GM21528 (cell line): ENCODE measurements at regions not wholly inside any gene's neighbourhood (a gene's known extent, or its start where the extent isn't known, plus 50 kb on each side); places are given as distances from the start of the nearest gene placed in this dataset.

Experiments
- ATAC-seq: cut with Tn5 transposase; IDR thresholded peaks from one replicate; pipeline ENCODE4 v1.9.1; 2021; ENCODE audit warnings: mild to moderate bottlenecking, moderate library complexity; ENCODE audit not compliant: unreplicated experiment, low FRiP score

DNA sequence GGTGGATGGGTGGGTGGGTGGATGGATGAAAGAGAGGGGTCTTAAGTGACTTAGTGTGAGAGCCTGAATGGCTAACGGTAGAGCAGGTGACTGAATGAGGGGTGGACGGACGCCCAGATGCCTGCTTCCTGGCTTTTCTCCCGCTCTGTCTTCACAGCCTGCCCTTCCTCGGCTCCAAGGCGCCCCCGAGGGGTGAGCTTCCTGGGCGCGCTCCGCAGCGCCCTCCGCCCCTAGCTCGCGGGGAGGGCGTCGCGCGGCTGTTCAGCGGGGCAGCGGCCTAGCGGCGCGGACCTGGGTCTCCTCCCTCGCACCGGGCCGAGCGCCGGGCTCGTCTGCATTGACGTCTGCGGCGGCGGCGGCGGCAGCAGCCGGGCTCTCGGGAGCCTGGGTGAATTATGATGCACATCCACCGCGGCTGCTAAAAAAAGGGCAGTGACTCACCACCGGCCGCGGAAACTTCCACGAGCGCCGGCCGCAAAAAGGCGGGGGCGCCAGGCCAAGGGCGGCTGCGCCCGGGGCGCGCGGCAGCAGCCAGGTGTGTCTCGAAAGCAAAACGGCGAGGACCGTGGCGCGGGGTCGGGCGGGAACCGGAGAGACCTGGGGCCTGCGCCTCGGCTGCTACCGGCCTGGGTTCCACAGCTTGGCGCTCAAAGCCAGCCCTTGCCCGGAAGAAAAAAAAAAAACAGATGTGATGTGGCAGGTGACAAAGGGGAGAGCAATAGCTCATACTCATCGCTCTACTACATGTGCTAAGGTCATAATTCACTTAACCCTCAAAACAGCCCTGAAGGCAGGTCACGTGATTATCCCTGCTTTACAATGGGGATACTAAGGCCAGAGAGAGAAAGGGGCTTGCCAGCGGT, 143.0 kb upstream of the ADRA1B start:
- ATAC-seq, result peak; percentile 93

GRCh38 chr5:159774476-159775031, 141.7 kb upstream of the ADRA1B start:
- no peak for ATAC-seq

DNA sequence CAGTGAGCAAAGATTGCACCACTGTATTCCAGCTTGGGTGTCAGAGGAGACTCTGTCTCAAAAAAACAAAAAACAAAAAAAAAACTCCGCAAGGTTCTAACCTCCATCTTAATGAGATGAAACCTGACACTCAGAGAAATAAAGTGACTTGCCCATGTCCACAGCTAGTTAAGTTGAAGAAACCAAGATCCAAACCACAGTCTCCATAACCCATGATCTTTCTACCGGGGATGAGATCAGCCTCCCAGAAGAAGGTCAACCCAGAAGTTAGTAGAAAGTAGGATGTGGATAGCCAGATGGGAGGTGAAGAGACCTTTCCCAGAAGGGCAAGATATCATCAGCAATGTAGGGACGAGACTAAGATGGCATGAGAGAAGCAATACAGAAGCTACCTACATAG, 140.4 kb upstream of the ADRA1B start:
- ATAC-seq, result no peak

DNA sequence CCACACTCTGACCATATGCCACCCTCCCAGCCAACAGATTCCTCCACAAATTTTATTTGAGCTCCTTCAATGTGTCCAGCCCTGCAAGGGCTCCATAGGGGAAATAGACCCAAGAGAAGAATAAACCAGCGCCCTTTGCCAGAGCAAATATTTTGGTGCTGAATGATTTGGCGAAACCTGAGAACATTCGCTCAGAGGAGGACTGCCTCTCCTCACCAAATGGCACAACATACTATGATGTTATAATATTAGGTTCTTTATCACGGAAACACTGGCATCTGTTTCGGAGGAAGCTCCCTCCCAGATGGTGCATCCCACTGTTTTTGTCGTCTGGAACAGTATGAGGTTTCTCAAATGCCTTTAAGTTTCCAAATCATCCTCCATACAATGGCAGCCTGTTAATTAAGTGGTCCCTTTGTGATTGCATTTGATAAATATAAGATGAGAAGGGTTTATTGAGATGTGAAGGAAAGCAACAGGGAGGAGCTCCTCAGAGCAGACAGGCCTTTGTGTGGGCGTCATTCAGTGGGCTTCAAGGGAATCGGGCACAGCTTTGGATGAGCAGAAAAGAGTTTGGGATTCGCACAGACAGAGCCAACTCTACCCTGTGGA, 139.1 kb upstream of the ADRA1B start:
- no peak for ATAC-seq

DNA sequence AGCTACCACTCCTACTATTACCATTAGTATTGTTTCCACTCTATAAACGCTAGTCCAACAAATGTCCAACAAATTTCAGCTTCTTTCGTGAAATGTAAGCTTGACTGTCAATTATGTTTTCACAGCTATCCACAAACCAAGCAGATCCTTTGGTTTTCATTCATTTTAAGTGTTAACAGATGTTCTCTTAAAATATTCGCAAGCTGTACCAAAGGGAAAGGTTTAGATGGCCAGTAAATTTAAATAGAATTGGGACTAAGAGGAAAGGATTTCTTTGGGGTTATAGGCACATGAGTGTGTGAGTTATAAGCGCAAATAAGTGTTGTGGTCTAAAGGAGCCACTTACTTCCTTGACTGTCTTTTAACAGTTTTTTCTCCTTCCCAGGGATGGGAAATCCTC, 136.8 kb upstream of the ADRA1B start:
- ATAC-seq, result no peak

- no peak for ATAC-seq
These were observed 136.0 kb upstream of the ADRA1B start for GRCh38 chr5:159780246-159780645.

DNA sequence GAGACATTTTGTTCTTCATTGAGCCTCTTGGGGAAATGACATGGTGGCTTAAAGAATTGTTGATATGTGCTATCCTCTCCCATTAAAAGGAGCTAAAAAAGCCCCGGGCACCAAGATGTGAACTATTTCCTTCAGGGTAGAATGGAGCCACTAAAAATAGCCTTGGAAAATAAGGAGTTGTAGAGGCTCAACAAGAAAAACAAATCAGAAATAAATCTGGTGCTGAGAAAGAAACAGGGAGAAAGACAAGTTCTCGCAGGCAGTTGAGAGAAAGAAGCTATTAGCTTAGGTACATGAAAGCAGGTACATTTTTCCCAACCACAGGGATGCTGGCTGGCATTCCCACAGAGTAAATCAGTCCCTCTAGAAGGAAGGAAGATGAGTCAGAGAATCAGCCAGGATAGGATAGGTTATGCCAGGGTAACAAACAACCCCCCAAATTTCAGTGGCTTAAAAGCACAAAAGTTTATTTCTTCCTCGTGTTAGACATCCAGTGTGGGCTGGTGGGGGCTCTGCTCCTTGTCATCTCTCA, 134.6 kb upstream of the ADRA1B start:
- ATAC-seq, result no peak

DNA sequence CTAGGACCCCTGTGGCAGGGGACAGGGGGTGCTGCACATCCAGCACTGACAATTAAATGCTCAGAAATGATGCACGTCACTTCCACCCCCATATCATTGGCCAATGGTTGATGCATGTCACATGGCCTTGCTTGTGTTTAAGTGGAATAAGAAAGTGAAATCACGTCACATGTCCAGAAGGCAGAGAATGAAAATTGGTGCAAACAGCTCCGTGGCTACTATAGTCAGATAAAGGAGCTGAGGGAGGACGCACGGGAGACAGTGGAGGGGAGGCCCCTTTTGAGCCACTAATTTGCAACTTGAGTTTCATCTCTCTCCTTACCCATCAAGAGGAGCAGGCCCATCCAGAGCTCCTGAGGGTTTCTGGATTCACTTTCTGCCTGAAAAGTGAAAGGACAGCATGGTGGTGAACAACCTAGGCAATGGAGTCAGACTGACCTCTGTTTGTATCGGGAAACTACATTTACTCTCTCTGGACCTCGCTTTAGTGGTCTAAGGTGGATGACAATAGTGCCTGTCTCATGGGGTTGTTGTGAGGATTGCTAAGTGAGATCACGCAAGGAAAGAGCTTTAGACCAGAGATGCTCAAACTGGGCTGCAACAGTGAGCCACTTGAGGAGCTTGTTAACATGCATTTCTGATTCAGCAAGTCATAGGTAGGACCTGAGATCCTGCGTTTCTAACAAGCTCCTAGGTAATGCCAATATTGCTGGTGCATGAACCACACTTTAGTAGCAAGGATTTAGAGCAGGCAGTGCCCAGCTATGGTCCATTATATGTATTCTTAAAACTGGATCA, 133.9 kb upstream of the ADRA1B start:
- no peak for ATAC-seq

DNA sequence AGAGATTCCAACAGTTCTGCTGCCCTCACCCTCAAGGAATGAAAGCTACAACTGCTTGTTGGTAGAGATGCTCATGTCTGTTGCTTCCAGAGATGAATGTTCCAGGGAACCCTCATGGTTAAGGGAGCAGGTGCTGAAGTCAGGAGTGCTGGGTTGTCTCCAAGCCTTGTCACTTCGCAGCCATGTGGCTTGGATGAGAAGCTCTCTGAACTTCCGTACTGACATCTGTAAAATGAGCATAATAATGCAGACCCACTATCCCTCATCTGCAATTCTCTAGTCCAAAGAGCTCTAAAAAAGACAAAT, 133.3 kb upstream of the ADRA1B start:
- no peak for ATAC-seq

DNA sequence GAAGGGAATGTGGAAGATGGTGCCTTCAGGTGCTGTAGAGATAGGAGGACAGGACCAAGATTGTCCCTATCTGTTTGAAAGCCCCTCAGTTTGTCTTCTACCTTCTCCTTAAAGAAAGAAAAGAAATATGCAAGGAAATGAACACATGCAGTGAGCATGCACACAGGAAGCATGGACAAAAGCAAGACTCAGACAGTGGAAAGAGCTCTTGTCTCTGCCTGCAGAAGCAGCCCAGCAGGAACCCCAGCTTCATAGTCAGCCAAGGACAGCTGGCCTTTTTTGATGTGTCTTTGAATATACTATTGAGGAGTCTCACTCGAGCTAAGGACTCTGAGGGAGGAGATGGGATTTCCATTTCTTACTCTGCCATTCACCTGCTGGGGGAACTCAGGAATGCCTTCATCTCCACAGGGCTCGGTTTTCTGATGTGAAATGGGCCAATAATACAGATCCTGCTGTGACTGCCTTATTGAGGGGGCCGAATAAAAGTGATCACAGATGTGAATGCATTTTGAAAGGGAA, 132.5 kb upstream of the ADRA1B start:
- ATAC-seq, result no peak

GRCh38 chr5:159784993-159785392, 131.3 kb upstream of the ADRA1B start:
- ATAC-seq, result no peak

GRCh38 chr5:159785656-159786055, 130.6 kb upstream of the ADRA1B start:
- no peak for ATAC-seq

GRCh38 chr5:159786201-159786600, 130.1 kb upstream of the ADRA1B start:
- no peak for ATAC-seq

DNA sequence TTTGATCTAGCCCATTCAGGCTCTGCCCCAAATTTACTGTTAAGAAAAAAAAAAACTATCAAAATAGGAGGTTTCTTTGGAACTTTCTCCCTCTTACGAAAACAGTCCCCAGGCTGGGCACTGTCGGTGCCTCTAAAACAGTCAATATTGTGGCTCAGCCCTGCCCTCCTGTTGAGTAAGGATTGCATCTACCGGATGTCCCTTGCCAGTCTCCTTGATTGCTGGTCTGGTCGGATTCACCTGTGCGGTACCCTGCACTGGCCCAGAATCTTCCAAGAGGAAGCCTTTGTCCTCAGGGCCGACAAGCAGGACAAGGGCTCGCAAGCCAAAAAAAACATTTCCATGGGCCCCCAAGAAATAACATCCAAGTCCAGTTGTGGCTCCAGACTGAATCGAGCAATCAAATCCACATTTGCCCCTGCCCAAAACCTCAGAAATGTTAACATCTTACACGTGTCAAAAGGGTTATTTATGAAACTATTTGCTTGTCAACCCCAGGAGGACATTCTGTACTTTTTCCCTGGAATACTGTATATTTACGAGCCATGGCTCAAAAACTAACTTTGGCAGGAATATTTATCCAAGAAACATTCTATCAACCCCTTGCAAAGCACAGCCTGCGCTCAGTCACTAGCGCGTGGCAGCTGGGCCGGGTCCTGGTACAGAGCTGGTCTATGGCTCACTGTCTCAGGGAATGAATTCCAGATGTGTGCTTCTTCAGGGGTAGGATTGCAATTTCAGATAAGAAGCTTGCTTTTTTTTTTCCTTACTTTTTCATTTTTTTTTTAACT, 129.2 kb upstream of the ADRA1B start:
- ATAC-seq, result no peak

DNA sequence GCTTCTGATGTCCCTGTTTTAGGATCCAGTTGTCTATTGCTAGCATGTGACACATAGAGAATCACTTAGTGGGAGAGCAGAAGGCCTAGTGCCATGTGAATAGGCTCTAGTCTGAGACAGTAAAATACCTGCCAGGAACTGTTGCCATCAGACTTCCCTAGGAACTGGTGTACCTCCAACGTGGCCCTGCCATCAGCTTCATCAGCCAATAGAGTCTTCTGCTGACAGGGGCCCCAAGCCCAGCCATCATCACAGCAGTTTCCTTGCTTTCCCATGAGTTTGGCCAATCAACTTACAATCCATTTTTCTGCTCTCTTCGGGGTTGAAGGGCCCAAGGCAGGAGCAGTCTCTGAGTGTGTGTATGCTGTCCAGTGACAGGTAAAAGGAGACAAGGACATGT, 128.4 kb upstream of the ADRA1B start:
- ATAC-seq, result no peak

DNA sequence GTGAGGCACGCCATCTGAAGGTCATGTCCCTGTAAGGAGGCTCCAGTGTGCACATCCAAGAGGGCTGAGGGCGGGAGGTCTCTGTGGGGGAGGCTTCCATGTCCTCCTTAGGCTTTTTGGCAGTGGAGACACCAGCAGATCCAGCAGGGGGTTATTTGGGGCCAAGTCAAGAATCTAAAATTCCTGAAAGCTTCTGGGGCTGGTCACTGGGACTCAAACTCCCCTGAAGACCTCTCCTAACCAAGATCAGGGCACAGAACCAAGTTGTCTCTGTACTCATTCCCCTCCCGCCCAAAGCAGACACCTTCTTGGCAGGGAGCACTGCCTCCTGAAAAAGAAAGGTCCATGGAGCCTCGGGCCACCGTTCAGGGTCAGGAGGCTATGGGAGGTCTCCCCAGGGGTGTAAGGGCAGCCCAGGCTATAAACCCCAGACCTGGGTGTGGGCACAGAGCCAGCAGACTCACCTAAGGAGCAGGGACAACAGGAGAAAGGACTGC, 127.4 kb upstream of the ADRA1B start:
- ATAC-seq, result no peak

GRCh38 chr5:159792180-159792579, 124.1 kb upstream of the ADRA1B start:
- no peak for ATAC-seq

- ATAC-seq, result no peak
These were observed 118.9 kb upstream of the ADRA1B start for GRCh38 chr5:159797261-159797970.

GRCh38 chr5:159799701-159800100, 116.6 kb upstream of the ADRA1B start:
- no peak for ATAC-seq
